Amniotic epithelial cell (primary cell): ENCODE measurements at regions not wholly inside any gene's neighbourhood (a gene's known extent, or its start where the extent isn't known, plus 50 kb on each side); places are given as distances from the start of the nearest gene placed in this dataset.
"Not testable (repeated sequence)": the region's sequence is repeated elsewhere in the genome, so short reads cannot be mapped to it uniquely, and the experiment has no call there.

Source experiments
- DNase-seq: peaks from one replicate; pipeline ENCODE4 v3.0.0-alpha.2; 2010; ENCODE audit warnings: low read depth

DNA sequence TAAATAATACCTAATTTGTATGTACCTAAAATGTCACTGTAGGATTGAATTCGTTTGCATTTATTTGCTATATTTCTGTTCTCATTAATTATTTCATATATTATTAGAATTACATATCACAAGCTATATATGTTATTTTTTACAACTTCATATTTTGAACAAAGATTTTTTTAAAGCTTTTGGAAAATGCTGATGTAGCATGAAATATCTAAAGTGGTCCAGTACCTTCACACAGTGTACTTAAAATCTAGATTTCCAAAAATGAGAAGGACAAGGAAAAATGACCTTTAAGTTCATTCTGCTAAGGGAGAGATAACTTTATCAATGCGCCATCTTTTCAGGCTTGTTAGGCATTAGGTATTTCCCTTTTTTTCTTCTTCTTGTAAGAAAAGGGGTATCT, 71.8 kb downstream of the LARP7 start:
- no peak for DNase-seq

DNA sequence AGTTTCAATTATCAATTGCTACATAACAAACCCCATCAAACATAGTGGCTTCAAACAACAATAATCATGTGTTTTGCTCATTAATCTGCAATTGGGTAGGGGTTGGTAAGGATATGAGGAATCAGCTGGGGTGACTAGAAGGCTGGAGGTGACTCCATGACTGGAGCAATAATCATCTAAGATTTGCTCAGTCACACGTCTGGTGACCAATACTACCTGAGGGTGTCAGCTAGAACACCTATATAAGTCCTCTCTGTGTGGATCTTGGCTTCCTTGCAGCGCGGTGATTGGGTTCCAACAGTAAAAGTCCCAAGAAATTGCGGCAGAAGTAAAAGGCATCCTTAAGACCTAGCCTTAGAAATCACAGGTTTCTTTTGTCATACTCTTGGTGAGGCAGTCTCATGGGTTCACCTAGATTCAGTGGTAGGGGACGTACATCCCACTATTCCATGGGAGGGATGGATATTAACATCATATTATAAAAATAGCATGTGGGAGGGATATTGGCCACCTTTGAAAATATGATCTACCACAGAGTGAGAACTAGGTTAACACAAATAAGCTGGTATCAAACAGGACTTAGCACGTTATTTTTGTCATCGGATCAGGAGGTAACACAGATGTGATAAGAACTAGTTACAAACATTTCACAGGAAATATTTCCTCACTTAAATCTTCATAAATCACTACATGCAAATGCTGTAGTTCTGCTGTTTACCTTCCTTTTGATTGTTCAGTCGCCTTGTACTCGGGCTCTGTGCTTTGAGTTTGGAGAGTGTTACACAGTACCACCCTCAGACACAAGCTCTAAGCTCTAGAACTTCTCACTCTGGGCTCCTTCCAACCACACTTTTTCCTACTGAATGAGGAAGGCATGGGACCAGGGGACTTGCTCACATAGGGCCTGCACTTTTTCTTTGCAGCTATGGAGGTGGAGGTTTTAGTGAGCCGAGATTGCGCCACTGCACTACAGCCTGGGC, 78.3 kb downstream of the LARP7 start:
- no peak for DNase-seq

DNA sequence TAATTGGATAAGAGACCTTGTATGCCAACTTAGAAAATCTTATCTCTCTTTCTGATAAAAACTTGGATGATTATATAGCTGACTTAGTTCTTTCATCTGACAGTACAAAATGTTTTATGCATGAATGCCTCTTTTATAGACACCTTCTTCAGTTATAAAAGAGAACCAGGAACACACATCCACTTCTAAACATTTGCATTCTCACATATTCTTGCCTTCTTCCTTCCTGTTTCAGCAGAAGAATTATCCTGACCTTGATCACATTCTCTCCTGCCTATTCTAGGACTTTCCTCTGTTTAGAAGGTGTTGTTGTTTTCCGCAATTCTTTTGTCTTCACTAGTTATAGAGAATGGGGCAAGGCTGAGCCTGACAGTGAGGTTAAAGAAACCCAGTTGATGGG, 80.9 kb downstream of the LARP7 start:
- no peak for DNase-seq

DNA sequence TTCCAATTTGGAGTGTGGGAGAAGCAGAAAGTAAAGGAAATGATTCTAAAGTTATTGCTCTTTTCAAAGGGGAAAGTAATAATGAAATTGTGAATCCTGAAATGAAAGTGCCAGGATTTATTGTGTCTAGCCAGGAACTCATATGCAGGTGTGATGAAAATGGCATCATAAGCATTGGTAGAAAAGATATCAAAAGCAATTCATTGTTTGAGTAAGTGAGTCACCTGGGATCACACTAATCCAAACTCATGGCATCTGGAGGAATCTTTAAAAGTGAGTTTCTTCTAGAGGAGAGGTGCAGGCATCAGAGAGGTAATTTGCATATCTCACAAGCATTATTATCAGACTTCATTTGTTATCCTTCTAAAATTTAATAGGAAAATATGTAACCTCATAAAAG, 84.7 kb downstream of the LARP7 start:
- DNase-seq: no peak

DNA sequence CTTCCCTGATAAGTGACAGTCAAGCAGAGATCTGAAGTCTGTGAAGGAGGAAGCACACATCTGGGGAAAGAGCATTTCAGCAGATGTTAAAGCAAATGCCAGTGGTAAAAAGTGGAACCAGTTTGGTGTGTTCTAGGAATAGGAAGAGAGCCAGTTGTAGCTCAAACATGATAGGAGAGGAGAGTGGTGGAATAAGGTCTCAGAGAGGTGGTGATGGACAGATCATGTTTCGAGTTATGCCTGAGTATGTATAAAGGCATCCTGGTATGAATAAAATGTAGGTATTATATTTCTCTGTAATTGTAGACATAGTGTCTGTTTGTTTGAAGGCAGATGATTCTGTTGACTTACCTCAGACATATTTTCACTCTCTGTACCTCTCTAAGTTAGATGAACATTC, 89.1 kb downstream of the LARP7 start:
- DNase-seq: no peak

DNA sequence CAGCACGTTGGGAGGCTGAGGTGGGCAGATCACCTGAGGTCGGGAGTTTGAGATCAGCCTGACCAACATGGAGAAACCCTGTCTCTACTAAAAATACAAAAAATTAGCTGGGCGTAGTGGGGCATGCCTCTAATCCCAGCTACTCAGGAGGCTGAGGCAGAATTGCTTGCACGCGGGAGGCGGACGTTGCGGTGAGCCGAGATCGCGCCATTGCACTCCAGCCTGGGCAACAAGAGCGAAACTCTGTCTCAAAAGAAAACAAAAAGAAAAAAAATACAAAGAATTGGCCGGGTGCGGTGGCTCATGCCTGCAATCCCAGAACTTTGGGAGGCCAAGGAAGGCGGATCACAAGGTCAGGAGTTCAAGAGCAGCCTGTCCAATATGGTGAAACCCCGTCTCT, 90.8 kb downstream of the LARP7 start:
- DNase-seq: not testable (repeated sequence)

DNA sequence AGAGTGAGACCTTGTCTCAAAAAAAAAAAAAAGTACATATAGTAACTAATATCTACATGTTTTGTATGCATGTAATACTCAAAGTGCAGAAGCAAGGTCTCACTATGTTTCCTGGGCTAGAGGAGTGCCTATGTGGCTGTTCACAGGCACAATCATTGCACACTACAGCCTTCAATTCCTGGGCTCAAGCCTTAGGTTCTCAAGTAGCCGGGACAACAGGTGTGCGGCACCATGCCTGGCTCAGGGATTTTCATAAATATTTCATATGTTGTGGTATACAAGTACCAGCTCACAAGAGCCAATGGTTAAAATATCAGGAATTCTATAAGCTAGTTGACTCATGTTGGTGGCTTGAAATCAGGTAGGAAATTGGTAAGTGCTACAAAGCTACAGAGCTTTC, 94.8 kb downstream of the LARP7 start:
- no peak for DNase-seq

DNA sequence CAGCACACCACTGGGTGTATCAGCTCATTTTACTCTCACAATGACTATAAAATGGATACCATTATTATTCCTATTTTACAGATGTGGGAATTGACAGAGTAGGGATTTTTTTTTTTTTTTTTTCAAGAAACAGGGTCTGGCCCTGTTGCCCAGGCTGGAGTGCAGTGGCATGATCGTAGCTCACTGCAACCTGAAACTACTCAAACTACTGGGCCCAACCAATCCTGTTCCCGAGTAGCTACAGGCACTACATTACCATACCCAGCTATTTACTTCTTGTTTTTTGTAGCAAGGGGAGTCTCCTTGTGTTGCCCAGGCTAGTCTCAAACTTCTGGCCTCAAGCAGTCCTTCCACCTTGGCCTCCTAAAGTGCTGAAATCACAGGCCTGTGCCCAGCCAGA, 95.2 kb downstream of the LARP7 start:
- DNase-seq: no peak

DNA sequence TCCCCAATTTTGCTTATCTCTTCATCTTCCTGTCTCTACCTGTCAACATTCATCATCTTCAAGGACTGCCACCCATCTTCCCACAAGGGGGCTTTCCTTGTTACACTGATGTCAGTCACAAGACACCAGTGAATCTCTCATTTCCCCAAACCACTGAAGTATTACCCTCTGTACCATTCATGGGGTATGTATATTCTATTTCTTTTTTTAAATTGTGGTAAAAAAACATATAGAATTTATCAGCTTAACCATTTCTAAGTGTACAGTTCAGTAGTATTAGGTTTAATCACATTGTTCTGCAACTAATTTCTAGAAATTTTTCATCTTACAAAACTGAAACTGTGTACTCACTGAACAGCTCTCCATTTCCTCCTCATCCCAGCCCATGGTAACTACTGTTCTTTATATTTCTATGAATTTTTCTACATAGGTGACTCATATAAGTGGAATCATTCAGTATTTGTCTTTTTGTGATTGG, 98.6 kb downstream of the LARP7 start:
- no peak for DNase-seq

DNA sequence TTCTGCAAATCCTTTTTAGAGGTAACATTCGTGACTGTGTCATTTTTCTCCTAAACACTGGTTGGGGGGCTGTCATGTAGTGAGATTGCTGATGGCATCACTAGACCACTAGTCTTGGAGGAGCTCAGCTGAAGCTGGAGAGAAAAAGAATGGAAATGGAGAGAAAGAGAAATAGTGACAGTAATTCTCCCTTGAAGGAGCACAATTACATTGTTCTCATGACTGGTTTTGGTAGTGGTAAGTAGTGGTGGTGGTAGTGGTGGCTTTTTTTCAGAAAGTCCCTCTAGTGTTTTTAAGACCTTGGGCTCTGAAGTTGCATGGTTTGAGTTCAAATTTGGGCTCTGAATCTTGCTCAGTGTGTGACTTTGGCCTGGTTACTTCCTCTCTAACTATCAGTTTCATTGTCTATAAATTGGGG, 99.8 kb downstream of the LARP7 start:
- DNase-seq: no peak

DNA sequence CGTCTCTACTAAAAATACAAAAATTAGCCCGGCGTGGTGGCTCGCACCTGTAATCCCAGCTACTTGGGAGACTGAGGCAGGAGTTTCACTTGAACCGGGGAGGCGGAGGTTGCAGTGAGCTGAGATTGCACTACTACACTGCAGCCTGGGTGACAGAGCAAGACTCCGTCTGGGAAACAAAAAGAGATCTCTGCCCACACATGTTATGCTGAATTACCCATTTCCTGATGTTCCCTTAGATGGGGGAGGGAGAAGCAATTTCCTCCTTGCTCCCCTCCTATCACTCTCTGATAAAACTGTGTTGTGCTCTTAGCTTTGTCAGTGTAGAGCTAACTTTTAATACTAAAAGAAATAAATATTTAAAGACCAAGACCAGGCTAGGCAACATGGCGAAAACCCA, 102.5 kb downstream of the LARP7 start:
- no peak for DNase-seq

DNA sequence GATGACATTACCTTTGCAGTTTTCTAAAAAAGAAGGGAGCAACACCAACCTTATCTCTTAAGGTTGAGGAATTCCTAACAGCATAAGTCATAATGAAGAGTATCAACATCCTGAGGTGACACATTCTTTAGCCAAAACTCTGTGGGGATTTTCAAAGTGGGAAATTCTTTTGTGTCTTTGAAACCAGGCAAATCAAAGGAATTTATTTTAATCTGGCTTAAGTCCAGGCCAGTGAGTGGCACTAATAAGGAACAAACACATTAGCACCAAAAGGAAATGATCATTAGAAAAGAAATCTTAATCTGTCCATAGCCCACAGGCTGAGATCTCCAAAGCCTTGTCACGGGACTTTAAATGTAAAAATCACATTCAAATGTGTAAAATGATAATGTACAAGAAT, 110.1 kb downstream of the LARP7 start:
- DNase-seq: no peak

DNA sequence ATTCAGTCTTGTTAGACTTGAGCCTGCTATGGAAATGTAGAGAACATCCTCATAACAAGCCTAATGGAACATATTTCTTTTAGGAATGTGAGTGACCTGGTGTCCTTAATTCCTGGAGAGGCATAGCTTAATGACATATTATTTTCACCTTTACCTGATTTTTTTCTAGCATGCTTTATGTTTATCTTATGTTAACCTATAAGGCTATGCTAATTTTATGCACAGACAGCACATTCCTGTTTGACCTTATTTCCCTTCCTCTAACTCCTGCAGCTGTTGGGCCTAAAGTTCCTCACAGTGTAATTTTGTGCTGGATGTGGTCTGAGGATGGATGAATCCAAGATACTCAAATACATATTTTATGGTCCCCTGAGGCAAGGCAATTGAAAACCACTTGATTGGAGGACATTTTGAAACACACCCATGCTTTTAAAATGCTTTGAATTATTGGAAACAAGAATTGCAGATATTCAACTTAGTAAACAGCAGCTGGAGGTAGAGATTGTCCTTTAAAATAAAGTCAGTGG, 111.5 kb downstream of the LARP7 start:
- no peak for DNase-seq

DNA sequence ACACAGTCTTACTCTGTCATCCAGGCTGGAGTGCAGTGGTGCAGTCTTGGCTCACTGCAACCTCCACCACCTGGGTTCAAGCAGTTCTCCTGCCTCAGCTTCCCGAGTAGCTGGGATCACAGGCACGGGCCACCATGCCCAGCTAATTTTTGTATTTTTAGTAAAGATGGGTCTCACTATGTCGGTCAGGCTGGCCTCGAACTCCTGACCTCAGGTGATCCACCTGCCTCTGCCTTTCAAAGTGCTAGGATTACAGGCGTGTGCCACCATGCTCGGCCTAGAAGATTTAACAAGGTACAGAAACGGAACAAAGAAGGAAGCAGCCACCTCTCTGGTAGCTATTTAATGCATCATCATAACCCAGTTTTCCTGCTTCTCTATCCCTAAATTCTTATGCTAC, 113.8 kb downstream of the LARP7 start:
- not testable (repeated sequence) for DNase-seq

DNA sequence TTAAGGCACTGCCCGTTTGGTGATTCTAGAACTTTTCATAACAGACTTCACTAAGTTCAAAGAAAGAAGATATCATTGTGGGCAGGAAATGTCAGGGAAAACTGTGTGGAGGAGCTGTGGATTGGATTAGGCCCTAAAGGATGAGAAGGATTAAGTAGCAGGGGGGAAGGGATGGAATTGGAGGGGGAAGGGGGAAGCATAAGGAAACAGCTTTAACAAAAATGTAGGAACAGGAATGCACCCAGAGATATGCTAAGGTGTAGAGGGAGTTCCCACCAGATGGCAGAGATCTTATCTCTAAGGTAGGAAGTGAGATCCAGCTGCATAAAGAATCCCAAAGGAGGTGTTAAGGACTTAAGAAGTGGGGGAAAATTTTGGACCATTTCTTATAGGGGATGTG, 114.5 kb downstream of the LARP7 start:
- DNase-seq: no peak

DNA sequence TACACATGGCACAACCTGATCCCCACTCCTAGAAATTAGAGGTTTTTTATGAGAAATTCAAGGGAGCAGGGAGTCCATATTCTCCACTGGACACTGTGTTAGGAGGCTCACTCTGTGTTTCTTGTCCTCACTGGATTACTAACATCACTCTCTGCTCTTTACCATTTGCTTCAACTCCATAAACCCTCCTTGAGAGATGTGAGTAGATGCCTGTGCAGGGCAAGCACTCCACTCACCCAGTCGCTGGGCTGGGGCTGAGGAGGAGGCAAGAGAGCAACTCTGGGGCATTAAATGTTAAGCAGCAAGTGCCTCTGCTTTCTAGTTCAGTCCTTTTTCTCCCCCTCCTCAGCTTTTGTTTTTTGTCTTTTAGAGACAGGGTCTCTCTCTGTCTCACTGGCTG, 115.1 kb downstream of the LARP7 start:
- no peak for DNase-seq

DNA sequence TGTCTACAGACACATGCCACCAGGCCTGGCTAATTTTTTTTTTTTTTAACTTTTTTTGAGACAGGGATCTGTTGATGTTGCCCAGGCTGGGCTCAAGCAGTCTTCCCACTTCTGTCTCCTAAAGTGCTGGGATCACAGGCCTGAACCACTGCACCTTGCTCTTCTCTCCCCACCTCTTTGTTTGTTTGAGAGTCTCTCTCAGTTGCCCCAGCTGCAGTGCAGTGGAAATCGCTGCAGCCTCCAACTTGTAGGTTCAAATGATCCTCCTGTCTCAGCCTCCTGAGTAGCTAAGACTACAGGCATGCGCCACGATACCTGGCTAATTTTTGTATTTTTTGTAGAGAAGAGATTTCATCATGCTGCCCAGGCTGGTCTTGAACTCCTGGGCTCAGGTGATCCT, 115.6 kb downstream of the LARP7 start:
- no peak for DNase-seq

DNA sequence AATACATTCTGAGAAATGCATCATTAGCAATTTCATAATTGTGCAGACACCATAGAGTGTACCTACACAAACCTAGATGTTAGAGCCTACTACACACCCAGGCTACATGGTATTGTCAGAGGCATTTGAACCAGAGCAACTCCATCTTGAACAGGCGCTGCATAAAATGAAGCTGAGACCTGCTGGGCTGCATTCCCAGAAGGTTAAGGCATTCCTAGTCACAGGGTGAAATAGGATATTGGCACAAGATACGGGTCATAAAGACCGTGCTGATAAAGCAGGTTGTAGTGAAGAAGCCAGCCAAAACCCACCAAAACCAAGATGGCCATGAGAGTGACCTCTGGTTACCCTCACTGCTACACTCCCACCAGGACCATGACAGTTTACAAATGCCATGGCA, 116.4 kb downstream of the LARP7 start:
- no peak for DNase-seq

DNA sequence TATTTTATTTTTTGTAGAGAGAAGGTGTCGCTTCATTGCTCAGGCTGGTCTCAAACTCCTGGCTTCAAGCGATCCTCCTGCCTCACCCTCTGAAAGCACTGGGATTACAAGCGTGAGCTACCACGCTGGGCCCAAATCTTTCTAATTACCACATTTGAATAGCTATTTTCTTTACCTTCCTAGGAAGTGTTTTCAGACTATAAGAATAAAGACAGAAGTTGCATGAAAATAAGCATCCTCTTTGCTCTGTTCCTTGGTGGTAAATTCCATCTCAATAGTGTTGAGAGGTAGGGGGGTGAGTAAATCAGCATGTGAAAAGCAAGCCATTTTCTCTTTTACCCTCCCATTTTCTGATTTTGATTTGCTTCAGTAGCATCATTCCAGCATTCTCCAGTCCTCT, 122.4 kb downstream of the LARP7 start:
- no peak for DNase-seq

DNA sequence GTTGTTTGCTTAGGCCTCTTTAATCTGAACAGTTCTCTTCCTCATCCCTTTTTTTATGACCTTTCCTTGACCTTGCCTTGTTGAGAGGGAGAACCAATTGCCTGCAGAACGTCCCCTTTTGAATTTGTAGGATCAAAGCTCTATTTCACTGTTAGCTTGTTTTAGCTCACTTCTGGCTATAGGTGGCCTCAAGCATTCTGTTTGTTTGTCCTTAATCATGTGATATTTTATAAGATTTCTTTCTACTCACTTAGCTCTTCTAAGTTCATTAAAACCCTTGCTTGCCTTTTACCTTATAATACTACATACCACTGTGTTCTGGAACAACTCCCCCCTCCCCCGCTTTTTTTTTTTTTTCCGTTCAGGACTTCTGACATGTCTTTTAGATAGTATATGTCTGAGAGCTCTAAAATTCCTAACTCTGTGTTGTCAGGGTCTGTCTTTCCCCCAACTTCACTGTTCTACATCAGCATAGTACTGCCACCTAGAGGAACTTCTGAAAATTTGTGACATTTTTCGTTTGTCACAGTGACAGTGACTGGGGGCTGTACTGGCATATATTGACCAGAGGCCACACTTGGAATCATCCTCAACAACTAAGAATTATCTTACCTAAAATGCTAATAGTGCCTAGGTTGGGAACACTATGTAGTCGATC, 128.5 kb downstream of the LARP7 start:
- peak; percentile 10 for DNase-seq

DNA sequence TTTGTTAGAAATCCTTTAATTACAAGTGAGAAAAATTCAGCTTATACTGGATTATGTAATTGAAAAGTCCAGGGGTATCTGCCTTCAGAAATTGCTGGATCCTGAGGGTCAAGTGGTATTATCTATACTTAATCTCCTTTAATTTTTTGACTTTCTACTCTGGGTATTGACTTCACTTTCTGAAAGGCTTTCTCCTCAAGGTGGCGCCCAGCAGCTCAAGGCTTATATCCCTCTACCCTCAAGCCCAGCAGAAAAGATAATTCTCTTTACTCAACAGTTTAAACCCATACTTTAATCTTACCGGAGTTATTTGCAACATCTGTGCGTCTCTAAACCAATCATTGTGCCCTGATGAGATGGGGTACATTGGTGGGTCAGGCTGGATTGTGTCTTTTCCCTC, 129.5 kb downstream of the LARP7 start:
- DNase-seq: peak; percentile 33

DNA sequence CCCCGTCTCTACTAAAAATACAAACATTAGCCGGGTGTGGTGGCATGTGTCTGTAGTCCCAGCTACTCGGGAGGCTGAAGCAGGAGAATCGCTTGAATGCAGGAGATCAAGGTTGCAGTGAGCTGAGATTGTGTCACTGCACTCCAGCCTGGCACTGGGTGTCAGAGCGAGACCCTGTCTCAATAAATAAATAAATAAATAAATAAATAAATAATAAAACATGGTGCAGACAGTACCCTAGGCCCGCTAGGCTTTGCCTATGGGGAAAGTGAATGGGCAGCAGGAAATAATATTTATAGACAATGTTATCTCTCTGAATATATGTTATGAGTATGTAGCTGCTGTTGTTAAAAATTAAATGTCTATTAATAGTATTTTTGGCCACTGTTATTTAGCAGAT, 130.4 kb downstream of the LARP7 start:
- DNase-seq: no peak

DNA sequence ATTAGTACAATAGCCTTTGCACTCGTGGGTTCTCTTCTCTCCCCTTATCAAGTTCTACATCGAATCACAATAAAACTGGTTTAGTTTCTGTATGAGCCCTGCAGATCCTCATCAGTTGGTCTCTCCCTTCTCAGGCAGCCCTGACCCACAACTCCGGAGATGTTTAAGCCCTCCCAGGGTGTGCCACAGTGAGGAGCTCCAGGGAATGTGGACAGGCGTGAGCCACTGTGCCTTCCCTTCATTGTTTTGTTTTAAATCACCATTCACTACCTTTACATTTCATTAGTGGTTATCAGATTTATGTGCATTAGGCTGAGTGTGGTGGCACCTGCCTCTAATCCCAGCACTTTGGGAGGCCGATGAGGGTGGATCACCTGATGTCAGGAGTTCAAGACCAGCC, 133.2 kb downstream of the LARP7 start:
- DNase-seq: no peak
